Endodermal cell (in vitro differentiated cells): ENCODE measurements at regions not wholly inside any gene's neighbourhood (a gene's known extent, or its start where the extent isn't known, plus 50 kb on each side); places are given as distances from the start of the nearest gene placed in this dataset.

Source experiments
- DNase-seq: peaks from one replicate; pipeline ENCODE4 v3.0.0-alpha.2; 2017
- H3K27ac ChIP-seq: 2 replicates; pipeline ENCODE4 v1.5.1; 2013; ENCODE audit warnings: mild to moderate bottlenecking, low read depth, low read length, moderate library complexity
- H3K27me3 ChIP-seq: 2 replicates; pipeline ENCODE4 v1.6.1; 2013; ENCODE audit warnings: mild to moderate bottlenecking, low read length, moderate library complexity; ENCODE audit not compliant: insufficient read depth, control insufficient read depth, poor library complexity, severe bottlenecking
- H3K36me3 ChIP-seq: 2 replicates; pipeline ENCODE4 v1.7.0; 2013; ENCODE audit warnings: mild to moderate bottlenecking, low read length, moderate library complexity; ENCODE audit not compliant: control insufficient read depth, insufficient read depth
- H3K4me1 ChIP-seq: one replicate; pipeline ENCODE4 v1.7.0; 2013; ENCODE audit warnings: low read length; ENCODE audit not compliant: control insufficient read depth, insufficient read depth
- H3K4me3 ChIP-seq: 2 replicates; pipeline ENCODE4 v1.5.1; 2013; ENCODE audit warnings: mild to moderate bottlenecking, low read length, moderate library complexity
- H3K9ac ChIP-seq: 2 replicates; pipeline ENCODE4 v1.6.1; 2013; ENCODE audit warnings: mild to moderate bottlenecking, low read length, moderate library complexity; ENCODE audit not compliant: poor library complexity, severe bottlenecking; ENCODE audit errors: extremely low read depth
- H3K9me3 ChIP-seq: 2 replicates; pipeline ENCODE4 v1.6.1; 2013; ENCODE audit warnings: mild to moderate bottlenecking, low read length, moderate library complexity; ENCODE audit not compliant: control insufficient read depth
- H3K27ac Mint-ChIP-seq: 2 replicates; pipeline ENCODE4 v1.8.0; 2020; ENCODE audit warnings: mixed read lengths
- H3K27me3 Mint-ChIP-seq: 2 replicates; pipeline ENCODE4 v1.8.0; 2021; ENCODE audit warnings: mild to moderate bottlenecking, mixed read lengths; ENCODE audit not compliant: insufficient read depth
- H3K36me3 Mint-ChIP-seq: 2 replicates; pipeline ENCODE4 v1.8.0; 2020; ENCODE audit warnings: low read depth, mixed read lengths
- H3K4me1 Mint-ChIP-seq: 2 replicates; pipeline ENCODE4 v1.8.0; 2020; ENCODE audit warnings: mixed read lengths
- H3K4me3 Mint-ChIP-seq: 2 replicates; pipeline ENCODE4 v1.8.0; 2020; ENCODE audit warnings: mild to moderate bottlenecking, moderate library complexity, mixed read lengths
- H3K9me3 Mint-ChIP-seq: 2 replicates; pipeline ENCODE4 v1.8.0; 2020; ENCODE audit warnings: mild to moderate bottlenecking, mixed read lengths
- CTCF ChIP-seq: fragments of 200-600 bp; sonication (generic); conservative IDR thresholded peaks from 2 replicates; pipeline ENCODE4 v1.5.0; 2021; ENCODE audit warnings: antibody characterized with exemption, mild to moderate bottlenecking
- WGBS, 2 experiments: methylation state at CpG; one replicate each; pipeline versions ENCODE4 v1.1.5 to v1.1.7; 2013; ENCODE audit warnings: missing lambda C conversion rate in 2 of 2, mixed read lengths in 1 of 2; ENCODE audit not compliant: insufficient coverage in 1 of 2, insufficient read length in 1 of 2; 5-methylcytosine and 5-hydroxymethylcytosine counted together

DNA sequence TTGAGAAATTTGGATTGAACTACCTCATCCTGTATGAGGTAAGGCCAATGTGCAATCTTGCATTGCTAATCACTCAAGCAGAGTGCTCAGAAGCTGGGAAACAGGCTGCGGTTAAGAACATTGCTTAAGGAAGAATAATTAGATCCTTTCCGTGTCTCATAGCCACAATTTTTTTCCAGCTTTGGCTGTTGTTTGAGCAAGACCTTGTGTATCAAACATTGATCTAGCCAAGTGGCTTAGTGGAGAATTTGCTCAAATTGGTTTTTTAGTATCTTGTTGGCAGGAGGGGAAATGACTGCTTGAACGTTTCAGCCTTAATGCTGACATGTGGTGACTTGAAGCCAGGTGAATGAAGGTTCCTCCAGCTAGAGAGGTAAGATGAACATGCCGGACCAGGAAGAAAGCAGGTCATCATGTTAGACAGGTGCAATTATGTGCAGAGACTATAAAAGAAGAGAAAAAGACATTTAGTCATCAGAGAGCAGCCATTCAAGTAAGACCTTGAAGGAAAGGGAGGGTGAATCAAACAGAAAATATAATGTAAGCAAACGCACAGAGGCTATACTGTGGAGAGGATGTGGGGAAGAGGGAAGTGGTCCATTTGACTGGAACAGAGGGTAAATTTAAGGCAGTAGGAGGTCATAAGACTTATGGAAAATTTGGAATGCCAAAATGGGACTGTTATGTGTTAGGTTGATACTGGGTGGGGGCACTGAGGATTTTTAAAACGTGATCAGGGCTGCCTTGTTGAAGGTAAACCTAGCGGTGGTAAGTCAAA is 98.9 kb upstream of the CYP1B1 start:
- H3K4me3 Mint-ChIP-seq, result no peak overlapping the region
- H3K36me3 Mint-ChIP-seq, result no peaks in the 10 kb centered on the region
- Histone ChIP-seq H3K9me3 (no peaks in the 10 kb centered on the region), H3K9ac (no peak overlapping the region), H3K27ac (no peak overlapping the region), H3K4me1 (no peaks in the 10 kb centered on the region), H3K4me3 (no peak overlapping the region), H3K36me3 (no peaks in the 10 kb centered on the region), H3K27me3 (no peaks in the 10 kb centered on the region)
- WGBS, 2 experiments, result 89 to 93% methylated on average over 5 to 7 of the region's 7 CpGs
- DNase-seq, result no peak
- no peaks in the 10 kb centered on the region for H3K4me1 Mint-ChIP-seq
- H3K27me3 Mint-ChIP-seq, result peaks cover 10% of the 10 kb centered on the region
- TF ChIP-seq CTCF, result no peak
- no peaks in the 10 kb centered on the region for H3K9me3 Mint-ChIP-seq
- H3K27ac Mint-ChIP-seq, result no peak overlapping the region

DNA sequence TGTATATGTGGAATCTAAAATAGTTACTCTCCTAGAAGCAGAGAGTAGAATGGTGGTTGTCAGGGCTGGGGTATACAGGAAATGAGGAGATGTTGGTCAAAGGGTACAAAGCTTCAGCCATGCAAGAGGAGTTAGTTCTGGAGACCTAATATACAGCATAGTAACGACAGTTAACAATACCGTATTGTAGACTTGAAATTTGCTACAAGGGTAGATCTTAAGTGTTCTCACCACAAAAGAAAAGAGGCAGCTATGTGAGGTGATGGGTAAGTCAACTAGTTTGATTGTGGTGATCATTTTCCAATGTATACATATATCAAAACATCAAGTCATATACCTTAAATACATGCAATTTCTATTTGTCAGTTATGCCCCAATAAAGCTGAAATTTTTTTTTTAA is 98.2 kb upstream of the CYP1B1 start:
- Histone ChIP-seq H3K27ac (no peak overlapping the region), H3K36me3 (no peaks in the 10 kb centered on the region), H3K4me1 (no peaks in the 10 kb centered on the region), H3K4me3 (no peak overlapping the region), H3K9me3 (no peaks in the 10 kb centered on the region), H3K27me3 (no peaks in the 10 kb centered on the region), H3K9ac (no peak overlapping the region)
- Mint-ChIP-seq H3K4me1 (no peaks in the 10 kb centered on the region), H3K4me3 (no peak overlapping the region), H3K27ac (no peak overlapping the region), H3K9me3 (no peaks in the 10 kb centered on the region), H3K36me3 (no peaks in the 10 kb centered on the region), H3K27me3 (peaks cover 10% of the 10 kb centered on the region)
- no peak for TF ChIP-seq CTCF
- WGBS, 2 experiments, result 94 to 96% methylated on average over 2 of the region's 2 CpGs
- no peak for DNase-seq

DNA sequence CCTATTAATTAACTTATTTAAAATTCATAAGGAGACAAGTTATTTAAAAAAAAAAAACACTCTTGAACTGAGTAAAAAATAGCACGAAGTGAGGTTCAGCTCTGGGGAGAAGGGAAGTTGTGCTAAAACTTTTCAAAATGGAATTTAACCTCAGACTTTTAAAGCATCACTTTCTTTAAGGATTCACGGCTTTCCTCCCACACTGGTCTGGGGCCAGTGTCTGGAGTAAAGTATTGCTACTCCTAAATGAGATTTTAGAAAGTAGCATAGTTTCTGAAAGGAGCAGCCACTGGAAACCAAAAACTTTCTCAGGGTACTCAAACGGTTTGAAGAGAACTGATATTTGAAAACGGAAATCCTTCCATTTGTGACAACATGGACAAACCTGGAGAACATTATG is 97.7 kb upstream of the CYP1B1 start:
- H3K4me3 Mint-ChIP-seq, result no peak overlapping the region
- WGBS, 2 experiments, result 90 to 91% methylated on average over 3 to 4 of the region's 4 CpGs

More for the DNA sequence above, 97.7 kb upstream of the CYP1B1 start:
- H3K4me1 ChIP-seq, result no peaks in the 10 kb centered on the region
- H3K9me3 ChIP-seq, result no peaks in the 10 kb centered on the region
- Mint-ChIP-seq H3K4me1 (no peaks in the 10 kb centered on the region), H3K27ac (no peak overlapping the region), H3K27me3 (peaks cover 15% of the 10 kb centered on the region), H3K9me3 (no peaks in the 10 kb centered on the region), H3K36me3 (no peaks in the 10 kb centered on the region)
- no peak overlapping the region for H3K4me3 ChIP-seq
- no peak for TF ChIP-seq CTCF
- H3K27ac ChIP-seq, result no peak overlapping the region
- DNase-seq, result no peak
- no peaks in the 10 kb centered on the region for H3K36me3 ChIP-seq
- no peaks in the 10 kb centered on the region for H3K27me3 ChIP-seq
- H3K9ac ChIP-seq, result no peak overlapping the region
